ENCODE measurements at regions not wholly inside any gene's neighbourhood (a gene's known extent, or its start where the extent isn't known, plus 50 kb on each side); places are given as distances from the start of the nearest gene placed in this dataset.

DNA sequence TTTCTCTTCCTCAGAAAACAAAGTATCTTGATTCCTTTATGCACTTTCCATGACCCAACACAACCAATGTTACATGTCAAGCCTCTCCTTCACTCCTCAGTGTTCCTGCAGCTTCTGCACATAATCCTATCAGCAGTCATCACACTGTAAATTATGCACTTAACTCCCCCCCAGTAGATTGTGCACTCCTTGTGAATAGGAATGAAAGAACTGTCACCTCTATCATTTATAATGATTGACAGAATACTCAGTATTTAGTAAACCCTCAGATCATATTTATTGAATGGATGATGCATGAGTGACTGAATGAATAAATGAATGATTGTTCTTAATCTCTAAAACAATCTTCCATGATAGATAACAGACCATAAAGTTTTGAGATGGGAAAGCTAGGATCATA, 253.3 kb downstream of the HS3ST1 start:
- H3K27me3 ChIP-seq (ENCODE audit: insufficient read depth, insufficient read length), result no peaks in the 10 kb centered on the region
- no peaks in the 10 kb centered on the region for H3K36me3 ChIP-seq (ENCODE audit: insufficient read depth, insufficient read length, low read length)
- no peak overlapping the region for H3K4me3 ChIP-seq (ENCODE audit: insufficient read length, low read depth)
- H3K9ac ChIP-seq (ENCODE audit: insufficient read length, low read depth), result no peak overlapping the region
- no peaks in the 10 kb centered on the region for H3K9me3 ChIP-seq (ENCODE audit: insufficient read depth, low read length)
- DNase-seq (ENCODE audit: low read depth, low spot score), result no peak
- TF ChIP-seq SUZ12 (IDR thresholded peaks at IDR 0.05; ENCODE audit: extremely low read depth, insufficient read depth, insufficient read length) (no peak), YY1 (IDR thresholded peaks at IDR 0.05; ENCODE audit: insufficient read depth, insufficient read length) (no peak)
- H3K4me1 ChIP-seq (ENCODE audit: insufficient read depth, insufficient read length), result no peaks in the 10 kb centered on the region

DNA sequence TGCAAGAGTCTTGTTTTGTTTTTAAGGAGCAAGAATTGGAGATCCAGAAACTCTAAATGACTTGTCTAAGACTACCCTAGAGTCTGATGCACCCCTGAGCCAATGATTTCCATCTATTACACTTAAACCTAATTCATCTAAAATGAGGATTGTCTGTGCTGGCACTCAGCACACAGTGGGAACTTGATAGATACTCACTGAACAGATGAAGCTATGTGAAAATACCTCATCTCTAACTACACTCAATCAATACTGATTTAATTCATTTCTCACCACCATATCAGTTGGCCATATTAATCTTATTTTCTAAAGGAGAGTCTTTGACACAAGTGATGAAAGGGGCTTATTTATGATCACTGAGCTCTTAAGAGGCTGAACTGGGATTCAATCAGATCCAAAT, 262.1 kb downstream of the HS3ST1 start:
- DNase-seq (ENCODE audit: low read depth, low spot score), result no peak
- Histone ChIP-seq H3K36me3 (ENCODE audit: insufficient read depth, insufficient read length, low read length) (no peaks in the 10 kb centered on the region), H3K4me3 (ENCODE audit: insufficient read length, low read depth) (no peak overlapping the region), H3K27me3 (ENCODE audit: insufficient read depth, insufficient read length) (no peaks in the 10 kb centered on the region), H3K9ac (ENCODE audit: insufficient read length, low read depth) (no peak overlapping the region), H3K9me3 (ENCODE audit: insufficient read depth, low read length) (no peaks in the 10 kb centered on the region), H3K4me1 (ENCODE audit: insufficient read depth, insufficient read length) (no peaks in the 10 kb centered on the region)
- TF ChIP-seq SUZ12 (IDR thresholded peaks at IDR 0.05; ENCODE audit: extremely low read depth, insufficient read depth, insufficient read length) (no peak), YY1 (IDR thresholded peaks at IDR 0.05; ENCODE audit: insufficient read depth, insufficient read length) (no peak), ZNF274 (IDR thresholded peaks at IDR 0.05; ENCODE audit: low read depth, low read length) (no peak)

GRCh38 chr4:11166034-11166433, 262.7 kb downstream of the HS3ST1 start:
- Histone ChIP-seq H3K4me3 (ENCODE audit: insufficient read length, low read depth) (no peak overlapping the region), H3K4me1 (ENCODE audit: insufficient read depth, insufficient read length) (no peaks in the 10 kb centered on the region), H3K9ac (ENCODE audit: insufficient read length, low read depth) (no peak overlapping the region), H3K27me3 (ENCODE audit: insufficient read depth, insufficient read length) (no peaks in the 10 kb centered on the region), H3K36me3 (ENCODE audit: insufficient read depth, insufficient read length, low read length) (no peaks in the 10 kb centered on the region), H3K9me3 (ENCODE audit: insufficient read depth, low read length) (no peaks in the 10 kb centered on the region)
- TF ChIP-seq ZNF274 (IDR thresholded peaks at IDR 0.05; ENCODE audit: low read depth, low read length), result no peak
- no peak for TF ChIP-seq YY1 (IDR thresholded peaks at IDR 0.05; ENCODE audit: insufficient read depth, insufficient read length)
- TF ChIP-seq SUZ12 (IDR thresholded peaks at IDR 0.05; ENCODE audit: extremely low read depth, insufficient read depth, insufficient read length), result no peak
- no peak for DNase-seq (ENCODE audit: low read depth, low spot score)

- Histone ChIP-seq H3K27me3 (ENCODE audit: insufficient read depth, insufficient read length) (no peaks in the 10 kb centered on the region), H3K36me3 (ENCODE audit: insufficient read depth, insufficient read length, low read length) (no peaks in the 10 kb centered on the region), H3K9me3 (ENCODE audit: insufficient read depth, low read length) (no peaks in the 10 kb centered on the region), H3K4me3 (ENCODE audit: insufficient read length, low read depth) (no peak overlapping the region), H3K9ac (ENCODE audit: insufficient read length, low read depth) (no peak overlapping the region), H3K4me1 (ENCODE audit: insufficient read depth, insufficient read length) (no peaks in the 10 kb centered on the region)
- no peak for DNase-seq (ENCODE audit: low read depth, low spot score)
- TF ChIP-seq YY1 (IDR thresholded peaks at IDR 0.05; ENCODE audit: insufficient read depth, insufficient read length) (no peak), SUZ12 (IDR thresholded peaks at IDR 0.05; ENCODE audit: extremely low read depth, insufficient read depth, insufficient read length) (no peak), ZNF274 (IDR thresholded peaks at IDR 0.05; ENCODE audit: low read depth, low read length) (no peak)
Measured at GRCh38 chr4:11165052-11165451, 263.6 kb downstream of the HS3ST1 start.

- H3K36me3 ChIP-seq (ENCODE audit: insufficient read depth, insufficient read length, low read length), result no peaks in the 10 kb centered on the region
- no peaks in the 10 kb centered on the region for H3K4me1 ChIP-seq (ENCODE audit: insufficient read depth, insufficient read length)
- H3K4me3 ChIP-seq (ENCODE audit: insufficient read length, low read depth), result no peak overlapping the region
- H3K27me3 ChIP-seq (ENCODE audit: insufficient read depth, insufficient read length), result no peaks in the 10 kb centered on the region
- no peaks in the 10 kb centered on the region for H3K9me3 ChIP-seq (ENCODE audit: insufficient read depth, low read length)
- DNase-seq (ENCODE audit: low read depth, low spot score), result no peak
- H3K9ac ChIP-seq (ENCODE audit: insufficient read length, low read depth), result no peak overlapping the region
- TF ChIP-seq SUZ12 (IDR thresholded peaks at IDR 0.05; ENCODE audit: extremely low read depth, insufficient read depth, insufficient read length) (no peak), YY1 (IDR thresholded peaks at IDR 0.05; ENCODE audit: insufficient read depth, insufficient read length) (no peak), ZNF274 (IDR thresholded peaks at IDR 0.05; ENCODE audit: low read depth, low read length) (no peak)
Measured at GRCh38 chr4:11160288-11160687, 268.4 kb downstream of the HS3ST1 start.

DNA sequence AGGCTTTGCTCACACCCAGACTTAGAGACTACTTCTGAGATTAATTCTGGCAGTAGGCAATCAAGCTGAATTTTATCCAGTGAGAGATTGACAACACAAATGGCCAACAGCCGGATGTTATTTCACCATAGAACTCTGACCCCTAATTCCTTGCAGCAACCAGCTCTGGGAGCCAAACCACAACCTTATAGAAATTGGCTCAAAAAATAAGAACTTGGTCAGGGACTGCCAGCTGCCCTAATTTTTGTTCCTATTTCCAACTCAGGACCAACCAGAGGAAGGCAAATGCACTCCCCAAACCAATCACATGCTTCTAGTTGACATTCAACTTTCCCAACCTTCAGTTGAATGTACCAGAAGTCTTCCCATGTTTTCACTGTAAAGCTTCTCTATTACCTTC, 269.7 kb downstream of the HS3ST1 start:
- H3K4me1 ChIP-seq (ENCODE audit: insufficient read depth, insufficient read length), result no peaks in the 10 kb centered on the region
- H3K4me3 ChIP-seq (ENCODE audit: insufficient read length, low read depth), result no peak overlapping the region
- H3K27me3 ChIP-seq (ENCODE audit: insufficient read depth, insufficient read length), result no peaks in the 10 kb centered on the region
- H3K36me3 ChIP-seq (ENCODE audit: insufficient read depth, insufficient read length, low read length), result no peaks in the 10 kb centered on the region
- H3K9ac ChIP-seq (ENCODE audit: insufficient read length, low read depth), result no peak overlapping the region
- no peak for TF ChIP-seq ZNF274 (IDR thresholded peaks at IDR 0.05; ENCODE audit: low read depth, low read length)
- TF ChIP-seq SUZ12 (IDR thresholded peaks at IDR 0.05; ENCODE audit: extremely low read depth, insufficient read depth, insufficient read length), result no peak
- TF ChIP-seq YY1 (IDR thresholded peaks at IDR 0.05; ENCODE audit: insufficient read depth, insufficient read length), result no peak
- DNase-seq (ENCODE audit: low read depth, low spot score), result no peak
- H3K9me3 ChIP-seq (ENCODE audit: insufficient read depth, low read length), result no peaks in the 10 kb centered on the region

- H3K9ac ChIP-seq (ENCODE audit: insufficient read length, low read depth), result no peak overlapping the region
- TF ChIP-seq YY1 (IDR thresholded peaks at IDR 0.05; ENCODE audit: insufficient read depth, insufficient read length) (no peak), ZNF274 (IDR thresholded peaks at IDR 0.05; ENCODE audit: low read depth, low read length) (no peak), SUZ12 (IDR thresholded peaks at IDR 0.05; ENCODE audit: extremely low read depth, insufficient read depth, insufficient read length) (no peak)
- H3K4me1 ChIP-seq (ENCODE audit: insufficient read depth, insufficient read length), result no peaks in the 10 kb centered on the region
- no peaks in the 10 kb centered on the region for H3K36me3 ChIP-seq (ENCODE audit: insufficient read depth, insufficient read length, low read length)
- peaks cover 11% of the 10 kb centered on the region; the same call in 1 of the 2 replicates for H3K9me3 ChIP-seq (ENCODE audit: insufficient read depth, low read length)
- no peaks in the 10 kb centered on the region for H3K27me3 ChIP-seq (ENCODE audit: insufficient read depth, insufficient read length)
- DNase-seq (ENCODE audit: low read depth, low spot score), result no peak
- H3K4me3 ChIP-seq (ENCODE audit: insufficient read length, low read depth), result no peak overlapping the region
Measured at GRCh38 chr4:11155208-11155867, 273.4 kb downstream of the HS3ST1 start.

Data from NT2/D1 (cell line).